Left cardiac atrium (tissue), 4 donors: ENCODE measurements at regions not wholly inside any gene's neighbourhood (a gene's known extent, or its start where the extent isn't known, plus 50 kb on each side); places are given as distances from the start of the nearest gene placed in this dataset.
A peak's percentile ranks its signal among the peaks of the same experiment; 100 is the strongest.

ENCODE experiments used
- ATAC-seq, 2 donors: fragments of 200-7000 bp; cut with Tn5 transposase; one replicate each; pipeline ENCODE4 v1.9.1; 2020; ENCODE audit warnings: mild to moderate bottlenecking in 2 of 2, moderate library complexity in 2 of 2
- DNase-seq: peaks from one replicate; pipeline ENCODE4 v3.0.0-alpha.2; 2020
- intact Hi-C, 2 donors: fragments of 100-400 bp; cut with DNase I; formaldehyde crosslinking; loops; one replicate each; pipeline versions ENCODE4 v1.14.1 to v1.15.1; 2022 to 2023
- donor health status: DM: no; HTN: yes; CAD: no.
- donor health status: DM: no; HTN: yes; CAD: no; lungs with severe emphysema.
- donor health status: DM: yes; HTN: yes; CAD: no.
- donor health status: Dilated cardiomyopathy.

GRCh38 chr4:183563874-183564273, 59.0 kb downstream of the ING2 start:
- no peak for DNase-seq
- intact Hi-C loops = no loop called here
- peak in 1 of 2 donors; percentile 62 for ATAC-seq

- intact Hi-C loops = no loop called here
- DNase-seq = no peak
- ATAC-seq = peak in 1 of 2 donors; percentile 54
Measured at GRCh38 chr4:183571350-183571941, 66.6 kb downstream of the ING2 start.

GRCh38 chr4:183576701-183577404, 72.0 kb downstream of the ING2 start:
- intact Hi-C loops = no loop called here
- no peak for DNase-seq
- no peak for ATAC-seq

- no peak for ATAC-seq
- intact Hi-C loops = no loop called here
Measured at GRCh38 chr4:183580370-183580769, 75.5 kb downstream of the ING2 start.

GRCh38 chr4:183580849-183581248, 76.0 kb downstream of the ING2 start:
- intact Hi-C loops = no loop called here
- no peak for DNase-seq
- ATAC-seq = no peak

More at GRCh38 chr4:183580370-183580769, 75.5 kb downstream of the ING2 start:
- DNase-seq = no peak

GRCh38 chr4:183586824-183587223, 72.2 kb downstream of the RWDD4 start:
- ATAC-seq (no peak), DNase-seq (no peak)
- intact Hi-C loops = no loop called here

GRCh38 chr4:183588169-183588675, 70.8 kb downstream of the RWDD4 start:
- DNase-seq (no peak), ATAC-seq (peak; percentile 41 to 51)
- intact Hi-C loops = no loop called here

- ATAC-seq (no peak), DNase-seq (no peak)
- intact Hi-C loops = no loop called here
Measured at GRCh38 chr4:183588691-183589090, 70.3 kb downstream of the RWDD4 start.

GRCh38 chr4:183589461-183590099, 69.4 kb downstream of the RWDD4 start:
- intact Hi-C loops = no loop called here
- ATAC-seq (no peak), DNase-seq (no peak)
